HG03060 (cell line): ENCODE measurements at regions not wholly inside any gene's neighbourhood (a gene's known extent, or its start where the extent isn't known, plus 50 kb on each side); places are given as distances from the start of the nearest gene placed in this dataset.
"Not testable (repeated sequence)": the region's sequence is repeated elsewhere in the genome, so short reads cannot be mapped to it uniquely, and the experiment has no call there.

ENCODE experiments used
- ATAC-seq: cut with Tn5 transposase; IDR thresholded peaks from one replicate; pipeline ENCODE4 v1.9.1; 2021; ENCODE audit warnings: low read depth, moderate number of reproducible peaks; ENCODE audit not compliant: unreplicated experiment

GRCh38 chr18:2121224-2121623 lies 450.1 kb downstream of the METTL4 start:
- ATAC-seq: no peak

DNA sequence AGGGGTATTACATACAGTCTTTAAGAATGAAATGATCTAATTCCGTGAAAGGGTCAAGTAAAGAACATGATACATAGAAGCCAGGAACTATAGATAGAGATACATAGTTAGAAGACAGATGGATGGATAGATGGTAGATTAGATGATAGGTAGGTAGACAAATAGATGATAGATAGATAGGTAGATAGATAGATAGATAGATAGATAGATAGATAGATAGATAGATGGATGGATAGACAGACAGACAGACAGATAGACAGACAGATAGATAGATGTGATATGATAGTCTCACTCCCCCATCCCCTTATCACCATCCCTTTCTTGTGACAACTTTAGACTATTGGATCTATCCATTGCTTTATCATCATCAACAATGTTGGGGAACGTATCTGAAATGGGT lies 448.2 kb downstream of the METTL4 start:
- ATAC-seq: no peak

DNA sequence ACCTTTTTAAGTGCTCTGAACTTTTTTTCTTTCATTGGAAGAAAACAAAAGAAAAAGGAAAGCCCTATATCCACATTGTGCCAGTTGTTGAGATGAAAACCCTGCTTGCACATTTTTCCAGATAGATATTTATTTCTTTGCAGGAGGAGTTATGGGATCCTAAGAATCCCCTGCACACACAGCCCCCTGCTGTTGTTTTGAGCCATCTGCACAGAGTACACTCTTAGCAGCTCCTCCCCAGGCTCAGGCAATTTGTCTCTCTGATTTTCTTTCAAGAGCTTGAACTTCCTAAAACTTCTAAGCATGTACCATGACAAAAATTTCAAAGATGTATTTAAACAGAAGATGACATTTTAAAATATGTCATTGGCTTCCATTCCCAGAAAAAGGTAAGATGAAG lies 436.9 kb downstream of the METTL4 start:
- ATAC-seq: no peak

DNA sequence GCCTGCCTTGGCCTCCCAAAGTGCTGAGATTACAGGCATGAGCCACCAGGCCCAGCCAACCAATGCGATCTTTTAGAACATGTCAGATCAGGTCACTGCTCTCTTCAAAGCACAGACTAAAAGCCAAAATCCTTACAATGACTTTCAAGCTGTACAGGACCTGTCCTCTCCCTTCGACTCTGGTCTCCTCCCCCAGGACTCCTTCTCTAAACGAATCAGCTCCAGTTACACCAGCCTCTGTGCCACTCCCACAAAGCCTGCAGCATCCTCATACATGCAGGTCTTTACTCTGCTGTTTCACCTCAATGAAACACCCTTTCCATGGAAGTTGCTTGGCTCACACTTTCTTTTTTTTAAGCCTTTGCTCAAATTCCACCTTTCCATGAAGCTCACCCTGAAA lies 436.0 kb downstream of the METTL4 start:
- ATAC-seq: no peak

- ATAC-seq: no peak
These were observed 432.8 kb downstream of the METTL4 start for GRCh38 chr18:2138552-2138951.

- no peak for ATAC-seq
These were observed 431.6 kb downstream of the METTL4 start for GRCh38 chr18:2139691-2140090.

DNA sequence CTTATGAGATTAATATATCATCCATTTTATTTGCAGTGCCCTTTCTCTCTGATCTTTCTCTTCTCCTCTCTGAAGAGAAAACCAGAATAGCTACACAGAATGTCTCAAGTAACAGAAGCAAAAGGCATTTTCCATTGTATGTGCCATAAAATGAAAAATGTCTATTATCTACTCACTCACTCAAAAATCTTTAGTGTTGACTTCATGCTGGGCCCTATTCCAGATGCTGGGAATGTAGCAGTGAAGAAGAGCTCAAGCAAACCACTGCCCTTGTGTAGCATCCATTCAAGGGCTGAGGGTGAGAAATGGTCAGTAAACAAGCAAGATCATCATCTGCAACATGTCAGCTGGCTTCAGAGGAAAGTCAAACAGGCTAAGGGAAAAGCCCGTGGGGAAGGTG lies 427.7 kb downstream of the METTL4 start:
- no peak for ATAC-seq

DNA sequence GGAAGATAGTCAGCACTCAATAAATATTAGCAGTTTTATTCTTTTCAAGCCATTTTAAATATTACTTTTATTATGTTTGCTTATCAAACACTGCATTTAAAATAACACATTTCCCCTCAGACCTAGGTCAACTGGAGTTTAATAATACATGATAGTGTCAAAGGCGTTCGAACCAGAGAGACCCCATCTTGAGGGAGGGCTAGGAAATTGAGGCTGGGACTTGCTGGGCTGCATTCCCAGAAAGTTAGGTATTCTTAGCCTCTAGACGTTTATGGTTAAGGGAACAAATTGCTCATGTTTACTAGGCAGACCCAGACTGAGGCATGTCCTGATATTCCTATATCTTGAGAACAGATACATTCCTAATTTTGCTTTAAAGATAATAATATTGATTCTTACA lies 426.5 kb downstream of the METTL4 start:
- ATAC-seq: no peak

GRCh38 chr18:2146092-2146491 lies 425.2 kb downstream of the METTL4 start:
- no peak for ATAC-seq

GRCh38 chr18:2146754-2147153 lies 424.6 kb downstream of the METTL4 start:
- ATAC-seq: no peak

- ATAC-seq: no peak
These were observed 423.7 kb downstream of the METTL4 start for GRCh38 chr18:2147476-2148230.

GRCh38 chr18:2148823-2149222 lies 422.5 kb downstream of the METTL4 start:
- no peak for ATAC-seq

GRCh38 chr18:2150566-2150965 lies 420.7 kb downstream of the METTL4 start:
- ATAC-seq: no peak

DNA sequence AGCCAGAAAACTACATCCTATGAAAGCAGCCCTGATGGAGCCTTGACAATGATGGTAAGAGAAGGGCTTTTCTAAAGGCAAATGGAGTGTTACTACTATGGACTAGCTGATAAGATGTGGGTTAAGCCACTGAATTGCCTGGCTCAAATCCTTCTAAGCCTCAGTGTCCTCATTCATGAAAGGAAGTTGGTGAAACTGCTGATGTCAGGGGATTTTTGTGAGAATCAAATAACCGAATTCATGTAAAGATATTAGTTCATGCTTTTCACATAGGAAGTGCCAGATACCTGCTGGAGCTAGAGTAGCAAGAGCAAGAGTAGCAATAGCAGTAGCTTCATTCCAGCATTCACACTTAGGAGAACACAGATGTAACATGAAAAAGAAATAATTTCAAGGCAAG lies 417.0 kb downstream of the METTL4 start:
- ATAC-seq: no peak

- no peak for ATAC-seq
These were observed 406.4 kb downstream of the METTL4 start for GRCh38 chr18:2164644-2165550.

DNA sequence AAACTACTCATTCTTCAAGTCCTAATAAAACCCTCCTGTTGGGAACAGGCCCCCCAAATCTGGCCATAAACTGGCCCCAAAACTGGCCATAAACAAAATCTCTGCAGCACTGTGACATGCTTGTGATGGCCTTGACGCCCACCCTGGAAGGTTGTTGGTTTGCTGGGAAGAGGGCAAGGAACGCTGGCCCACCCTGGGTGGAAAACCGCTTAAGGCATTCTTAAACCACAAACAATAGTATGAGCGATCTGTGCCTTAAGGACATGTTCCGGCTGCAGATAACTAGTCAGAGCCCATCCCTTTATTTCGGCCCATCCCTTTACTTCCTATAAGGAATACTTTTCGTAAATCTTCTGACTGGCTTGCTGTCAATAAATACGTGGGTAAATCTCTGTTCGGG lies 404.4 kb downstream of the METTL4 start:
- not testable (repeated sequence) for ATAC-seq

- no peak for ATAC-seq
These were observed 403.3 kb downstream of the METTL4 start for GRCh38 chr18:2168022-2168421.

- no peak for ATAC-seq
These were observed 401.6 kb downstream of the METTL4 start for GRCh38 chr18:2169656-2170055.

DNA sequence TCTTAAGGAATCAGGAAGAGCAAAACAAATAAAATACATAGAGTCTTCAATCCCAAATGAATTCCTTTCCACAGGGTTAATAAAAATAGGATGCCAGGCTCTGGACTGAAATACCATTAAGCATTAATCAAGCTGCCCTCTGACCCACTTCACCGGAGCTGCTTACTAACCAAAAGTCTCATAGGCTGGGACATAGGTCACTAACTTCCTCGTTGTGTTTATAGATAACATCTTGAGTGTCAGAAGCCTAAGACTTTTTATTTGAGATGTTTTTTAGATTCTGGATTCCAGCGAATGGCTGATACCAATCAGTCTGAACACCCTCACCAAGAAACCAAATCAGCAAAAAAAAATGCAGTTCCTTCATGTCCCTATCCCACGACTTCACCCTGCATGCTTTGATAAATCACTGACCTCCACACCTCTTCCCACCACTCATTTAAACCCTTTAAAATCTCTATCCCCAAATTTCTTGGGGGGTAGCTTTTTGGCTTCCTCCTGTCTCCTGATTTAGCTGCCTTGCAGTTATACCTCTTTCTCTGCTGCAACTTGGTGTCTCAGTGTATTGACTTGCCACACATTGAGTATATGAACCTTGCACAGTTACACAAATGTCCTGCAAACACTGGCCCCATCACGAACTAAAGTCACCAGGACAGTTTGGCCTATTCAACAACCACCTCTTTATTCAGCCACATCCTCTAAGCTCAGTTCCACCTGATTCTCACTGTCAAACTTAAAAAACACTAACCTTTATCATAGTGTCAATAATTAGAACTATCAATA lies 399.3 kb downstream of the METTL4 start:
- ATAC-seq: no peak

DNA sequence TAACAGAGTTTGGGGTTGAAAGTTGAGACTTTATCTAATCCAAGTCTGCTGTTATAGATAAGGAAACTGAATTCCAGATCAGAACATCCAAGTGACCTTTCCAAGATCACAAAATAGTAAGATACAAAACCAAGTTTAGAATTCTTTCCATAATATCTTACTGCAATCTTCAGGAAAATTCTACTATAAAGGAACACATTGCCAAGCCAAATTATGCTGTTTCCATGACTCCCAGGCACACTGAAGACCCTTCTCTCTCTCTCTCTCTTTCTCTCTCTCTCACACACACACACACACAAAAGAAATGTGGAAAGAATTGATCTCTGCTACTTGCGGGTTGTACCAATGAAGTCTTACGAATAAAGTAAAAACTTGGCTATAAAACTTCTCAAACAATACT lies 398.4 kb downstream of the METTL4 start:
- no peak for ATAC-seq

DNA sequence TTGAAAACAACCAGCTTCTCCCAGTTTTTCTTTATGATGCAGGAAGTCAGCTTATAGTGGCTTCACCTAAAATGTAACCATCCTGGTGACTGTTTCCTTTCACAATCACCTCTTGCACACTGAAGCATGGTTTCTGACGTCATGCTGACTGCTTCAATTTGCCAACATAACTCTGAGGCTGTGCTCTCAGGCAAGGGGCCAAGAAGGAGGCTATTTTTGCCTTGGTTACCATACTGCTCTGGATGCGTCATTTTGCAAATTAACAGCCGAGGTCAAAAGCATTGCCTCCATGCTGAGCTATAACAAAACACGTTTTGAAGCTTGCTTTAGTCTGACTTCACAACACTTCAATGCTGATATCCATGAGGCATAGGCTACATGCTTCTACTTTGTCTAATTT lies 397.8 kb downstream of the METTL4 start:
- ATAC-seq: no peak
